OCI-LY7 (cell line): ENCODE measurements at regions not wholly inside any gene's neighbourhood (a gene's known extent, or its start where the extent isn't known, plus 50 kb on each side); places are given as distances from the start of the nearest gene placed in this dataset.

Source experiments
- BruUV-seq: library from RNA; stranded (reverse); fragments of 400-500 nt; replicated peaks from 2 replicates; lab custom pipeline; 2021; lab: Mats Ljungman, UMichigan
- CTCF ChIA-PET: fragments of 300-600 bp; sonication (Branson Sonifier 250); formaldehyde crosslinking; loops from one replicate; lab custom pipeline; 2022; ENCODE audit warnings: antibody characterized with exemption; ENCODE audit not compliant: unreplicated experiment; lab: Charles Lee
- POLR2A ChIA-PET: fragments of 300-600 bp; sonication (Branson Sonifier 250); formaldehyde crosslinking; loops from one replicate; lab custom pipeline; 2022; ENCODE audit warnings: antibody characterized with exemption; lab: Charles Lee
- DNase-seq: peaks from one replicate; pipeline ENCODE4 v3.0.0-alpha.2; 2015; ENCODE audit warnings: low spot score
- H2AFZ ChIP-seq: fragments of 200-600 bp; sonication (generic), shearing (Covaris generic); 2 replicates; pipeline ENCODE4 v1.6.1; 2014; ENCODE audit warnings: mild to moderate bottlenecking, antibody characterized with exemption, low read length, moderate library complexity
- H3K27ac ChIP-seq: fragments of 200-600 bp; sonication (generic); 2 replicates; pipeline ENCODE4 v1.5.1; 2014; ENCODE audit warnings: mixed run types, low read depth, mild to moderate bottlenecking, moderate library complexity, low read length, inconsistent platforms; ENCODE audit not compliant: poor library complexity, severe bottlenecking
- H3K36me3 ChIP-seq: fragments of 200-600 bp; sonication (generic); 2 replicates; pipeline ENCODE4 v1.6.1; 2014; ENCODE audit warnings: mild to moderate bottlenecking, antibody characterized with exemption, low read length, moderate library complexity, mixed read lengths; ENCODE audit not compliant: insufficient read depth
- H3K4me1 ChIP-seq: fragments of 200-600 bp; sonication (generic); 2 replicates; pipeline ENCODE4 v1.5.1; 2014; ENCODE audit warnings: mild to moderate bottlenecking, low read length; ENCODE audit not compliant: insufficient read depth, poor library complexity, severe bottlenecking
- H3K4me2 ChIP-seq: fragments of 200-600 bp; sonication (generic); 2 replicates; pipeline ENCODE4 v1.6.1; 2014; ENCODE audit warnings: mild to moderate bottlenecking, low read length
- H3K4me3 ChIP-seq: fragments of 200-600 bp; sonication (generic); 2 replicates; pipeline ENCODE4 v1.5.1; 2014; ENCODE audit warnings: mild to moderate bottlenecking, low read depth, low read length; ENCODE audit not compliant: poor library complexity, severe bottlenecking
- H3K79me2 ChIP-seq: fragments of 200-600 bp; sonication (generic); 2 replicates; pipeline ENCODE4 v1.6.1; 2016; ENCODE audit warnings: low read depth, mild to moderate bottlenecking, low read length, moderate library complexity, mixed read lengths; ENCODE audit not compliant: insufficient read depth
- H3K9me2 ChIP-seq: fragments of 200-600 bp; sonication (generic); 2 replicates; pipeline ENCODE4 v1.6.1; 2016; ENCODE audit warnings: mild to moderate bottlenecking, low read length, mixed read lengths; ENCODE audit not compliant: insufficient read depth
- H3K9me3 ChIP-seq: fragments of 200-600 bp; sonication (generic); 2 replicates; pipeline ENCODE4 v1.6.1; 2014; ENCODE audit warnings: mild to moderate bottlenecking, mixed run types, low read length, mixed read lengths
- H4K20me1 ChIP-seq: fragments of 200-600 bp; sonication (generic); 2 replicates; pipeline ENCODE4 v1.6.1; 2014; ENCODE audit warnings: mild to moderate bottlenecking, antibody characterized with exemption, low read length, moderate library complexity, mixed read lengths; ENCODE audit not compliant: insufficient read depth
- CTCF ChIP-seq: fragments of 200-600 bp; sonication (generic); conservative IDR thresholded peaks from 2 replicates; pipeline ENCODE4 v1.5.1; 2014; ENCODE audit warnings: mild to moderate bottlenecking, antibody characterized with exemption, low read length, moderate library complexity, mixed read lengths
- EZH2phosphoT487 ChIP-seq: fragments of 200-600 bp; sonication (generic); IDR thresholded peaks from 2 replicates; pipeline ENCODE4 v1.6.1; 2018; ENCODE audit warnings: low read depth, borderline replicate concordance, mild to moderate bottlenecking, mixed run types, antibody characterized with exemption, low read length, moderate library complexity, mixed read lengths
- intact Hi-C: fragments of 100-400 bp; cut with micrococcal nuclease; formaldehyde crosslinking; loops from one replicate; pipeline ENCODE4 v1.10.0; 2022; ENCODE audit not compliant: unreplicated experiment

- intact Hi-C loops = no loop called here
- Histone ChIP-seq H2AFZ (no peak overlapping the region), H3K9me2 (no peaks in the 10 kb centered on the region), H3K4me3 (no peak overlapping the region), H3K4me2 (no peak overlapping the region), H3K4me1 (no peaks in the 10 kb centered on the region), H3K27ac (no peak overlapping the region), H4K20me1 (no peaks in the 10 kb centered on the region), H3K36me3 (peaks cover 32% of the 10 kb centered on the region), H3K9me3 (no peaks in the 10 kb centered on the region), H3K79me2 (no peaks in the 10 kb centered on the region)
- CTCF ChIA-PET = no interaction called here
- DNase-seq = no peak
- BruUV-seq = TSS peak; percentile 15
- POLR2A ChIA-PET = no interaction called here
- TF ChIP-seq EZH2phosphoT487 (no peak), CTCF (no peak)
Observed at GRCh38 chr3:56879436-56880215, 77.9 kb upstream of the ARHGEF3 start.

- CTCF ChIA-PET = no interaction called here
- POLR2A ChIA-PET = interaction anchor here (0.6 to 1.4 kb wide), 3 partner anchors 23 to 101 kb away, joined by 3 read pairs; no protein-coding TSS in a partner anchor
- no peak overlapping the region for H3K27ac ChIP-seq
Observed at GRCh38 chr3:56878074-56878473, 76.3 kb upstream of the ARHGEF3 start.

More at GRCh38 chr3:56878074-56878473, 76.3 kb upstream of the ARHGEF3 start:
- Histone ChIP-seq H3K4me1 (no peaks in the 10 kb centered on the region), H3K9me2 (no peaks in the 10 kb centered on the region), H3K4me3 (no peak overlapping the region), H3K36me3 (peaks cover 26% of the 10 kb centered on the region), H4K20me1 (no peaks in the 10 kb centered on the region), H3K79me2 (no peaks in the 10 kb centered on the region), H3K4me2 (no peak overlapping the region), H2AFZ (no peak overlapping the region), H3K9me3 (no peaks in the 10 kb centered on the region)
- BruUV-seq = no TSS peak
- no peak for DNase-seq
- intact Hi-C loops = no loop called here
- no peak for TF ChIP-seq CTCF
- no peak for TF ChIP-seq EZH2phosphoT487
